Hepatocyte (in vitro differentiated cells): ENCODE measurements at regions not wholly inside any gene's neighbourhood (a gene's known extent, or its start where the extent isn't known, plus 50 kb on each side); places are given as distances from the start of the nearest gene placed in this dataset.

Source experiments
- CTCF ChIP-seq: fragments of 200-600 bp; sonication (generic); IDR thresholded peaks from 2 replicates; pipeline ENCODE4 v1.5.1; 2016; ENCODE audit warnings: antibody characterized with exemption, mild to moderate bottlenecking; ENCODE audit not compliant: poor library complexity
- EZH2 ChIP-seq: fragments of 200-600 bp; sonication (generic); IDR thresholded peaks from 2 replicates; pipeline ENCODE4 v1.6.1; 2016; ENCODE audit warnings: antibody characterized with exemption, mild to moderate bottlenecking, borderline replicate concordance

- TF ChIP-seq EZH2 (no peak), CTCF (no peak)
Observed at GRCh38 chr1:163596541-163597258, 274.9 kb downstream of the NUF2 start.
